ENCODE measurements at regions not wholly inside any gene's neighbourhood (a gene's known extent, or its start where the extent isn't known, plus 50 kb on each side); places are given as distances from the start of the nearest gene placed in this dataset.

DNA sequence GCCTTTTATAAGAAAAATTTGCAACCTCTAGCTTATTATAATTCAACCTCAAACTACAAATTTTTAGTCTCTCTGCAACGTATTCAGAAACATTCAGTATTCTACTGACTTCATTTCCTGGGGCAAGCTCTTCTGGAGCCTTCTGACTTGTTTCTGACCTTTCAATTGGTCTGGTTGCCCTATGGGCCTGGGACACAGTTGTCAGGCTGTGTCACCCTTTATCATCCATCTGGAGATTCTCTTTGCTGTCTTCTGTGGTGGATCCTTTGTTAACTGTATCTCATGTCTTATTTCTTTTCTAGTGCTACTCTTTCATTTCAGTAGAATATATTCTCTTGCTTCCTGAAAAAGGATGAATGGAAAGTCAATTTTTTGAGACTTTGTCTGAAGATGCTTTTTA lies 55.1 kb upstream of the PGRMC2 start:
- TF ChIP-seq, protein P1, sequence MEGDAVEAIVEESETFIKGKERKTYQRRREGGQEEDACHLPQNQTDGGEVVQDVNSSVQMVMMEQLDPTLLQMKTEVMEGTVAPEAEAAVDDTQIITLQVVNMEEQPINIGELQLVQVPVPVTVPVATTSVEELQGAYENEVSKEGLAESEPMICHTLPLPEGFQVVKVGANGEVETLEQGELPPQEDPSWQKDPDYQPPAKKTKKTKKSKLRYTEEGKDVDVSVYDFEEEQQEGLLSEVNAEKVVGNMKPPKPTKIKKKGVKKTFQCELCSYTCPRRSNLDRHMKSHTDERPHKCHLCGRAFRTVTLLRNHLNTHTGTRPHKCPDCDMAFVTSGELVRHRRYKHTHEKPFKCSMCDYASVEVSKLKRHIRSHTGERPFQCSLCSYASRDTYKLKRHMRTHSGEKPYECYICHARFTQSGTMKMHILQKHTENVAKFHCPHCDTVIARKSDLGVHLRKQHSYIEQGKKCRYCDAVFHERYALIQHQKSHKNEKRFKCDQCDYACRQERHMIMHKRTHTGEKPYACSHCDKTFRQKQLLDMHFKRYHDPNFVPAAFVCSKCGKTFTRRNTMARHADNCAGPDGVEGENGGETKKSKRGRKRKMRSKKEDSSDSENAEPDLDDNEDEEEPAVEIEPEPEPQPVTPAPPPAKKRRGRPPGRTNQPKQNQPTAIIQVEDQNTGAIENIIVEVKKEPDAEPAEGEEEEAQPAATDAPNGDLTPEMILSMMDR (IDR thresholded peaks at IDR 0.05), result no peak
- TF ChIP-seq POLR2AphosphoS5 (IDR thresholded peaks at IDR 0.05) (no peak), POLR2A (IDR thresholded peaks at IDR 0.05) (no peak)

Measured in breast epithelium (tissue), 3 donors.